ENCODE measurements at regions not wholly inside any gene's neighbourhood (a gene's known extent, or its start where the extent isn't known, plus 50 kb on each side); places are given as distances from the start of the nearest gene placed in this dataset.

DNA sequence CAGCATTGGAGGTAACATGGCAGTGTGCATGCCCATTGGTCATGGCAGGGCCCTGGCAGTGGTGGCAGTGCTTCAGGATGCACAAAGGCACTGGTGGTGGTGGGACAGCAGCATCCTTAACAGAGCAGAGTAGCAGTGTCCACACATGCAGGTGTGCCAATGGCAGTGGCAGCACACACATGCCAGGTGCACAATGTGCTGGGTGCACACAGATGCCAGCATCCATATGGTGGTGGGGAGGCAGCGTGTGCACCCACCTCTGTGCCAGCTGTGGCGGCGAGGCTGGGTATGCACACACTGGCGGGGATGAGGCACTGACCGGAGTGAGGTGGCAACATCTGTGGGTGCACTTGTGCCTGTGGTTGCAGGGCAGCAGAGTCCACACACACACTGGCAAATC, 150.6 kb downstream of the SI start:
- H3K27me3 ChIP-seq: no peaks in the 10 kb centered on the region
- no peak overlapping the region for H3K4me3 ChIP-seq
- no peaks in the 10 kb centered on the region for H3K9me3 ChIP-seq
- DNase-seq: no peak
- no peaks in the 10 kb centered on the region for H3K36me3 ChIP-seq

DNA sequence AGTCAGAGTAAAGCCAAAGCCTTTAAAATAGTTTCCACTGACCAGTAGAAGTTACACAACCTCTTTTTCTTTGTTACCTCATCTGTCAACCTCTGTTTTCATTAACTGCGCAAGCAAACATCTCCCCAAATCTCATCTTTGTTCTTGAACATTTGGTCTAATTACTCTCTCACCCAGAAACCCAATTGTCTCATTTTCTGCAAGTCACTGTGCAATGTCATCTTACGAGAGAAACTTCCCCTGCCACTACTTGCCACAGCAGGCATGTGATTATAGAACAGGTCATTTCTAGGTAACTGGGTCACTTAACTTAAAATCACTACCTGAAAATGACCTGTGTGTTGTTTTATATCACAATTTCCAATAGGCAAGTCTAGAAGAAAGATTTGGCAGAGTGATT, 159.4 kb downstream of the SI start:
- Histone ChIP-seq H3K27me3 (no peaks in the 10 kb centered on the region), H3K4me3 (no peak overlapping the region), H3K9me3 (no peaks in the 10 kb centered on the region), H3K36me3 (no peaks in the 10 kb centered on the region)
- no peak for DNase-seq

DNA sequence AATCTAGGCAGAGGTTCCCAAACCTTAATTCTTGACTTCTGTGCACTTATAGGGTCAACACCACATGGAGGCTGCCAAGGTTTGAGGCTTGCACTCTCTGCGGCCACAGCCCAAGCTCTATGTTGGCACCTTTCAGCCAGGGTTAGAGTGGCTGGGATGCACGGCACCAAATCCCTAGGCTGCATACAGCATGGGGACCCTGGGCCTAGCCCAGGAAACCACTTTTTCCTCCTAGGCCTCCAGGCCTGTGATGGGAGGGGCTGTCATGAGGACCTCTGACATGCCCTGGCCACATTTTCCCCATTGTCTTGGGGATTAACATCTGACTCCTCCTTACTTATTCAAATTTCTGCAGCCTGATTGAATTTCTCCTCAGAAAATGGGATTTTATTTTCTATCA, 165.4 kb downstream of the SI start:
- no peak for DNase-seq
- Histone ChIP-seq H3K36me3 (no peaks in the 10 kb centered on the region), H3K27me3 (no peaks in the 10 kb centered on the region), H3K9me3 (no peaks in the 10 kb centered on the region; the same call in 1 of the 2 replicates), H3K4me3 (no peak overlapping the region)

DNA sequence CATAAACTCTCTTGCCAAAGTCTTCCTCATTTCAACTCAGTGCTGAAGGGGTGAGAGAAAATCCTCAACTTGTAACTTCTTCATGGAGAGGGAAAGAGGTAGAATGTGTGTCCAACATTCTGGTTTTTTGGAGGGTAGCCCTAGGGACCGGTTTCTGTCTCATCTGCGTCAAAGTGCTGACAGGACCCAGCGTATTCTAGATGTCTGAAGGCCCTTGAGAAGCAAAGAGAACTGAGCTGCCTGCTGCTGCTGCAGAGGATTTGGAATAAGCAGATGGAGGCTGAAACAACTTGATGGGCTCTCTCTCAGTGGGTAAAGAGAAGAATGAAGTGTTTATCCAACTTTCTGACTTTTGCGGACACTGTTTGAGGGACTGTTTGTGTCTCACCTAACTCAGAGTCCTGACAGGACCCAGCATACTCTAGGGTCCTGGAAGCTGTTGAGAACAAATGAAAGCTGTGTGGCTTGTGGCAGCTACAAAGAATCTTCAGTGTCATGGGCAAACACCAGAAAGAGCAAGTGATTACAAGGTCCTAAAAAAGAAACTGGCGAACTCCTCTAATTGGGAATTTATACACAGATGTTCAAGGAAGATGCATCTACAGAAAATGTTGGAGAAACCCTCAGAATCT, 174.4 kb downstream of the SI start:
- Histone ChIP-seq H3K4me3 (no peak overlapping the region), H3K27me3 (no peaks in the 10 kb centered on the region), H3K36me3 (no peaks in the 10 kb centered on the region), H3K9me3 (no peaks in the 10 kb centered on the region)
- DNase-seq: no peak

DNA sequence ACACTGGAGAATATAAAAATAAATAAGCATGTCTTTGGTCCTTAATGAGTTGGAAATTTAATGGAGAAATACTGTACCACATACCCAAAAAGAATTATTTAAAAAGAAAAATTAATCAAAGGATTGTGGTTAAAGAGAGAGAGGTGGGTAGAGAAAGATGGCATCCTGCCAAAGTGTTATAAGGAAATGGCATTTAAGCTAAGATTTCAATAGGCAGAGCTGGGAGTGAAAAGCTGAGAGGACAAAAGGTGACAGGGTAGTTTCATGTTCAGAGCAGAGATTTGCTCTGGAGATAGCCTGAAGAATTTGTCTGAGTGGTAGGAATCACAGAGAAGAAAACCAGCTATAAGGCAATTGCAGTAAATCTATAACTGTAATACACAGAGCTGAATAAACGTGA, 181.0 kb downstream of the SI start:
- Histone ChIP-seq H3K9me3 (no peaks in the 10 kb centered on the region), H3K4me3 (no peak overlapping the region), H3K27me3 (no peaks in the 10 kb centered on the region), H3K36me3 (no peaks in the 10 kb centered on the region)
- no peak for DNase-seq

DNA sequence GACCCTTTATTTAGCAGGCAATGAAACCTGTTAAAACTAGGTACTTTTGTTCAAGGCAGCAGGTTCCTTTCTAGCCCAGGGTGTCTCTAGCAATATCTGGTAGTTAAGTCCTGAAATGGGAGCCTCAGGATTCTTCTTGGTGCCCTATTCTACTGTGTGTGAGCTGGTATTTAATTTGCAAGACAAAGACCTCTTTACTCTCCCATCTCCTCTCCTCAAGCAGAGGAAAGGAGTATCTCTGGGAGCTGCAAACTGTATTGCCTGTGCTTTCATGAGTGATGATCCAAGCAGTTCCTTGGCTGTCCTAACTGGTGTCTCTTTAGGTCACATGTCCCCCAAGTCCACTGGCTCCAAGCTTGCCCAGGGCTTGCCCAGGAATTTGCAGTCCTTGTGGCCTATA, 188.2 kb downstream of the SI start:
- Histone ChIP-seq H3K4me3 (no peak overlapping the region), H3K27me3 (no peaks in the 10 kb centered on the region), H3K9me3 (0 out of 2 replicates have a peak, but pooled peaks cover 5% of the 10 kb centered on the region), H3K36me3 (no peaks in the 10 kb centered on the region)
- no peak for DNase-seq

DNA sequence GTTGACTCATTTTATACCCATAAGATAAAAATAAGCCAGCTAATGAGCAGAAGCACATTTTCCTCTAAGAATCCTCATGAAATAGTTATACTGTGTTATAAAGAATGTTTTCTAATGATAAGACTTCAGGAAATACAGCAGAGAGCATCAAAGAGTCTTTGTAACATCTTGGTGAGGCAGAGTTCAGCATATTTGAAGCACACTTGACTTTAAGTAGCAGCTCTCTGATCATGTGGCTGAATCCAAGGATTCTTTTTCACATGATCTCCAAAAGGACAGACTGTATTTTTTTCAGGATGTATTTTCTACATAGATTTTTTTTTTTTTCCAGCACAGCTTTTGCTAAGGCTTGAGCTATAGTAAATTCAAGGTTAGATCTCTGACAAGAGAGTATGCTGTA, 195.1 kb downstream of the SI start:
- no peaks in the 10 kb centered on the region; the same call in 1 of the 2 replicates for H3K27me3 ChIP-seq
- no peak overlapping the region for H3K4me3 ChIP-seq
- 0 out of 2 replicates have a peak, but pooled peaks cover 5% of the 10 kb centered on the region for H3K9me3 ChIP-seq
- no peaks in the 10 kb centered on the region for H3K36me3 ChIP-seq
- no peak for DNase-seq

DNA sequence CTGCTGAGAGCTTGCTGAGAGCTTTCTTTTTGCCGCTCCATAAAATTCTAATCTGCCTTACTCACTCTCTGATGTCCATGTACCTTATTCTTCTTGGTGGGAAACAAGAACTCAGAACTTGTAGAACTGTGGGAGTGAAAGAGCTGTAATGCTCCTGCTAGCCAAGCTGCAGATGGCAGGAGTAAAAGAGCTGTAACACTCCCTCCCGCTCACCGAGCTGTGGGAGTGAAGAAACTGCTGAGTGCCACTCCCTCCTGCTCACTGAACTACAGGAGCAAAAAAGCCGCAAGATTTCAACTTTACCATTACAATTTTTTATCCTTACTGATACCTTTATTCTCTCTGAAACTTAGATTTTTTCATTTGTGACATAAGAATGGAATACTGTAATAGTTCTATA, 199.1 kb downstream of the SI start:
- no peaks in the 10 kb centered on the region; the same call in 1 of the 2 replicates for H3K27me3 ChIP-seq
- no peaks in the 10 kb centered on the region for H3K36me3 ChIP-seq
- H3K9me3 ChIP-seq: no peaks in the 10 kb centered on the region
- no peak for DNase-seq
- H3K4me3 ChIP-seq: no peak overlapping the region

DNA sequence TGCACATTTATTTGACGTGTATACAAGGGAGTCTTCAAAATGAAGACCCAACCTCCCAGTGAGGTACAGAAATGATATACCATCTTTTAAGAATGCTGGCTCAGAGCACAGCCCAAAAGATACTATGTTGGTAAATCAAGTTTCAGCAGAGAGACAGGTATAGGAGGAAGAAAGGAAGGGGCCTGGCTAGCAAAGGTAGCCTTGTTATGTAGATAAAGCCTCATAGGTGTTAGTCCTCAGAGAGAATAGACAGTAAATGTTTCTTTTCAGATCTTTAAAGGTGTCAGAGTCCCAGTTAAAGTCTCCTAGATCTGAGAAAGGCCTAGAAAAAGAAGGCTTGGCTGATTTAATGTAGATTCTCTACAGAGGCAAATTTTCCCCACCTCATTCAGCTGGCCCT, 213.8 kb downstream of the SI start:
- Histone ChIP-seq H3K36me3 (no peaks in the 10 kb centered on the region), H3K27me3 (no peaks in the 10 kb centered on the region), H3K4me3 (no peak overlapping the region), H3K9me3 (no peaks in the 10 kb centered on the region)
- DNase-seq: no peak

DNA sequence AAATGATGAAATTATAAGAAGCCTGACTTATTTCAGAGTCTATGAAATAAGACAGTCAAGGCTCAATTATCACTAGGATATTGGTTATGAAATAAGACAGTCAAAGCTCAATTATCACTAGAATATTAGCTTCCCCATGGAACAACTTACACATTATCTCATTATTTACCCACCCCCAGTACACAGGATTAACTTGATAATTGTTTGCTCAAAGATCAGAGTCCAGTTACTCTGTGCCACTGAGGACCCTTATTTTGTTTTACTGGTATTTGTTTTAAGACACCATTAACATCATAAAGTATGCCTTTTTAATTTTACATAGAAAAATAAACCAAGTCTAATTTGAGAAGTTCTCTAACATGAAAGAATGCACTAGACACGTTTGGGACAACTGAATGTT, 225.4 kb downstream of the SI start:
- Histone ChIP-seq H3K36me3 (no peaks in the 10 kb centered on the region), H3K4me3 (no peak overlapping the region), H3K27me3 (no peaks in the 10 kb centered on the region), H3K9me3 (no peaks in the 10 kb centered on the region)
- no peak for DNase-seq

DNA sequence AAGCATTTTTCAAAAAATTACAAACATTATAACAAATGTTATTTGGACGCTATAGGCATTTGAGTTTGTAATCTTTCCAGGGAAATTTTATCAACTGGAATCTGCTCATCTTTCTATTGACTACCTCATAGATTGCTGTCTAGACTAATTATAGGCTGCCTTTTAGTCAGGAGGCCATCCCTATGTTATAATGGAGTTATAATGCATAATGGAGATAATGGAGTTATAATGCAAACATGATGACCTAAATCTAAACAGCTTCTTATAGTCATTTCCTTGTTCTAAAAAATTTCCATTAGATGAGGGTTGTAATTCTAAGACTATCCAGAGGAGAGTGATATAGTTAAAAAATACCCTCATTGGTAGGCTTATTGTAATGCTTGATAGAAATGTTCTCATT, 226.4 kb downstream of the SI start:
- Histone ChIP-seq H3K9me3 (no peaks in the 10 kb centered on the region), H3K4me3 (no peak overlapping the region), H3K27me3 (no peaks in the 10 kb centered on the region), H3K36me3 (no peaks in the 10 kb centered on the region)
- no peak for DNase-seq

DNA sequence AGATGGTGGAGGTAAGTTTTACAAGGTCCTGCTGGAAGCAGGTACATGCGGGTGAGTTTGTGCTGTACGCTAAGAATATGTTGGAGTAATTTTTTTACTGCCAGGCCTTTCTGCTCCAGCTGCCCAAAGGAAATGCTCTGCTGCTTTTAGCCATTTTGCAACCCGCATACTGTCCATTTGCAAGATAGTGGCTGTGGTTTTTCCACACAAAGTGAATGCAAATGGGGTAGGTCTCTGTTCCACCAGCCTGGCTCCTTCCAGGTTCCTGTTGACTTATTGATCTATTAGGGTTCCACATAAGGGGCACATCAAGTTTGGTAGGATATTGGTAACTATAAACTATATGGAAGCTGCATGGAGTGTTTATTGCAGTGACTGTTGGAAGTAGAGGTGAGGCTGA, 227.1 kb downstream of the SI start:
- H3K36me3 ChIP-seq: no peaks in the 10 kb centered on the region
- no peaks in the 10 kb centered on the region for H3K9me3 ChIP-seq
- no peak for DNase-seq
- H3K4me3 ChIP-seq: no peak overlapping the region
- no peaks in the 10 kb centered on the region for H3K27me3 ChIP-seq

DNA sequence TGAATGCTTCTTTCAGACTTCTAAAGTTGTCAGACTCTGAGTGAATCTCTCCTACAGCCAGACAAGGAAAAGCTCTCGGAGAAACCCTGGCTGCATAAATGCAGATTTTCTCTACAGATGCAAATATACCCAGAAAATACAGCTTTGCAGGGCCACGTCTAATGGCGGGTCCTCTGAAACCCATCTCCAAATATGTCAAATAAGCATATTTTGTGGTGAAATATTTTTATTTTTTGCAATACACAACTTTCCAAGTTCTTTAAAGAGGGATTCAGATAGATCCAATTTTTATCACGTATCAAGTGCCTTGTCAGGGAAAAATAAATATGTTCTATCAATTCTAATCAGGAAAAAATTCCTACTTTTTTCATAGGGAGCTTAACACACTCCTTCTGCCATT, 229.4 kb downstream of the SI start:
- H3K9me3 ChIP-seq: no peaks in the 10 kb centered on the region
- H3K36me3 ChIP-seq: no peaks in the 10 kb centered on the region
- H3K4me3 ChIP-seq: no peak overlapping the region
- no peak for DNase-seq
- H3K27me3 ChIP-seq: no peaks in the 10 kb centered on the region

DNA sequence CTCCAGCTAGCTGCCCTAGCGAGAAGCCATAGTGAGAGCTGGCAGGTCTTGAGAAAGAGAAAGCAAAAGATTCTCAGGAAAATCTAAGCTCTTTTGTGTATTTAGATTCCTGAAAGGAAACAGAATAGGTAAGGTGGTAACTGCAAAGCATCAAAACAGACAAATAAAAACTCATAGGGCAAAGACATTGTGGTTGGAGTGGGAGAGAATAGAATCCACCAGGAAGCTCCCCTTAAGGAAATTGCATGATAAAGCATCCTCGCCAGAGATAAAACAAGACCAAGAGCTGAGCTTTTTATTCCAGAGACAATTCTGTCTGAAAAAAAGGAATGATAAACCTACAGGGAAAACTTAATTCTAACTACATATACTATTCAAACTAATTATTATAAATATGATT, 232.6 kb downstream of the SI start:
- Histone ChIP-seq H3K4me3 (no peak overlapping the region), H3K9me3 (no peaks in the 10 kb centered on the region), H3K36me3 (no peaks in the 10 kb centered on the region), H3K27me3 (no peaks in the 10 kb centered on the region)
- no peak for DNase-seq

DNA sequence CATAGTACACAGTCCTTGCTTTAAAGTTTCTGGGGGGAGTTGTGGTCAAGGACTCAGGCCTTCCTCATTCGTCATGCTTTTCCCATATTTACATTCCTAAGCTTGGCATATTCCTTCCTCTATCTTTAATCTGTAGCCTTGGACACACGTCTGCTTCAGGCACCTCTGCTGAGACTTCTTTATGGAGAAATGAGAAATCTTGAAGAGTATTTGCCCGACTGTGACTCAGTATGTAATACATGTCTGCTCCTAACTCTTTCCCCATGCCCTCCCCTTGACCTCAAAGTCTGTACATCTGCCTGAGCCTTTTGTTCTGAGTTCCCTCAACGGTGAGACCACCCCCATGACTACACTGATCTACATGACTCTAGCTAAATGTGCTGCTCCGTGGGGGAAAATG, 246.1 kb downstream of the SI start:
- Histone ChIP-seq H3K27me3 (no peaks in the 10 kb centered on the region; the same call in none of the 2 replicates), H3K4me3 (no peak overlapping the region), H3K9me3 (no peaks in the 10 kb centered on the region), H3K36me3 (no peaks in the 10 kb centered on the region)
- no peak for DNase-seq

DNA sequence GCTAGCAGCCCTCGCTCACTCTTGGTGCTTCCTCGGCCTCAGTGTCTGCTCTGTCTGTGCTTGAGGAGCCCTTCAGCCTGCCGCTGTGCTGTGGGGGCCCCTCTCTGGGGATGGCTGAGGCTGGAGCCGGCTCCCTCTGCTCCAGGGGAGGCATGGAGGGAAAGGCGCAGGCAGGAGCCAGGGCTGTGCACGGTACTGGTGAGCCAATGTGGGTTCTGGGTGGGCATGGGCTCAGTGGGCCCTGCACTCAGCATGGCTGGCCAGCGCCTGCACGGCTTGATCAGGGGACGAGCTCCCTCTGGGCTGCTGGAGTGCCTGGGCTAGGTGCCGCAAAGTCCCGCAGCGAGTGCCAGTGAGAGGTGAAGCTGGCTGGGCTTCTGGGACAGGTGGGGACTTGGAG, 260.0 kb downstream of the SI start:
- Histone ChIP-seq H3K27me3 (no peaks in the 10 kb centered on the region), H3K9me3 (no peaks in the 10 kb centered on the region), H3K4me3 (no peak overlapping the region), H3K36me3 (no peaks in the 10 kb centered on the region)
- no peak for DNase-seq

DNA sequence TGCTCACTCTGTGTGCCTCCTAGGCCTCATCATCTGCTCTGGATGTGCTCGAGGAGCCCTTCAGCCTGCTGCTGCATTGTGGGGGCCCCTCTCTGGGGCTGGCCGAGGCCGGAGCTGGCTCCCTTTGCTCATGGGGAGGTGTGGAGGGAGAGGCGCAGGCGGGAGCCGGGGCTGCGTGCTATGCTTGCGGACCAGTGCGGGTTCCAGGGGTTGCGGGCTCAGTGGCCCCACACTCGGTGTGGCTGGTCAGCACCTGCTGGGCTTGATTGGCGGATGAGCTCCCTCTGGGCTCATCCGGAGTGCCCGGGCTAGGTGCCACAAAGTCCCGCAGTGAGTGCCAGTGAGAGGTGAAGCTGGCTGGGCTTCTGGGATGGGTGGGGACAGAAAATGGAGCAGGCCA, 264.2 kb downstream of the SI start:
- DNase-seq: no peak
- Histone ChIP-seq H3K27me3 (no peaks in the 10 kb centered on the region), H3K4me3 (no peak overlapping the region), H3K36me3 (no peaks in the 10 kb centered on the region), H3K9me3 (no peaks in the 10 kb centered on the region)

DNA sequence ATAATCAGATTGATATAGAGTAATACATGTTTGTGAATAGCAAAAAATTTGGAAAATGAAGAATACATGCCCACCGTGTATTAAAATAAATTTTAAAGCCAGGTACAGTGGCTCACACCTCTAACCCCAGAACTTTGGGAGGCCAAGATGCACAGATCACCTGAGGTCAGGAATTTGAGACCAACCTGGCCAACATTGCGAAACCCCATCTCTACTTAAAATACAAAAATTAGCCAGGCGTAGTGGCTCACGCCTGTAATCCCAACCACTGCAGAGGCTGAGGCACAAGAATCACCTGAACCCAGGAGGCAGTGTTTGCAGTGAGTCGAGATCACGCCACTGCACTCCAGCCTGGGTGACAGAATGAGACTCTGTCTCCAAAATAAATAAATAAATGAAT, 266.3 kb downstream of the SI start:
- Histone ChIP-seq H3K4me3 (no peak overlapping the region), H3K27me3 (no peaks in the 10 kb centered on the region), H3K36me3 (no peaks in the 10 kb centered on the region), H3K9me3 (no peaks in the 10 kb centered on the region)
- no peak for DNase-seq

DNA sequence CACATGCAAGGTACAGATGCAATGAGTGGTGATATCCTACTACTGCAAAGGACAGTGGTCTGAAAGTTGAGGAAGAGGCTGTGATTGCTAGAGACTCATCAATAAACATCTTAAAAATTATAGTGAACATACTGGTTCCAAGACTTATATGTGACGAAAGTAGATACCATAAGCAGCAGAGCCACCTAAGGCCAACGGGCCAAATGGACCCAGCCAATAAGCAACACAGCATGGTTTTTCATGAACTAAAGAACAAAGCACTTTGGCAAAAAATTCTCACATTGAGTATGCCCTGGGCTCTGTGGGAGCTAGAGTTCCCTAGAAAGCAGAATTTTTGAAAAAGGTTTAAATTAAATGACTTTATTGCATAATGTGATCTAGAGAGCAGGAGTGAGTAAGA, 272.1 kb downstream of the SI start:
- no peak for DNase-seq
- Histone ChIP-seq H3K36me3 (no peaks in the 10 kb centered on the region), H3K27me3 (no peaks in the 10 kb centered on the region), H3K4me3 (no peak overlapping the region), H3K9me3 (no peaks in the 10 kb centered on the region)

Data from MG63 (cell line).